ENCODE measurements at regions not wholly inside any gene's neighbourhood (a gene's known extent, or its start where the extent isn't known, plus 50 kb on each side); places are given as distances from the start of the nearest gene placed in this dataset.

DNA sequence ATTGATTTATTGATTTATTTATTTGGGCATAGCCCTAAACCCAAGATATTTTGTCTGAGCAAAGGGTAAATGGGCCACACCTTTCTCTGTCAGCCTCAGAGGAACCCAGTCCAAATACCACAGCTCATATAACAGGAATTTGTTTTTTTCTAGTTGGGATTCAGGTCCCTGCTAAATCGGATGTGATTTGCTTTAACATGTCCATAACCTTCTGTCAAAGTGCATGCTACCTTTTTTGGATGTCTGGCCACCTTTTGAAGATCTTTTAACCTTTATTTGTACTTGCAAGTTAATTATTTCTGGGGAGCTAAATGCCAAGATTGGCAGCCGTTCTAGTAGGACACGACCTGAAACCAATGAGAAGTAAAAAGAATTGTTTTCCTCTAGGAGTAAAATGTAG lies 303.2 kb upstream of the UBE2E3 start:
- Histone ChIP-seq H3K9me3 (no peaks in the 10 kb centered on the region), H3K27me3 (no peaks in the 10 kb centered on the region), H3K4me3 (no peak overlapping the region), H3K4me1 (no peaks in the 10 kb centered on the region), H3K36me3 (no peaks in the 10 kb centered on the region), H3K27ac (no peak overlapping the region)
- DNase-seq, result no peak
- TF ChIP-seq EP300 (IDR thresholded peaks at IDR 0.05) (no peak), POLR2A (IDR thresholded peaks at IDR 0.05) (no peak), CTCF (IDR thresholded peaks at IDR 0.05) (no peak), POLR2AphosphoS5 (IDR thresholded peaks at IDR 0.05) (no peak)
- intact Hi-C loops (cut with DNase I), result no loop called here
- WGBS, 2 donors, result 23 to 56% methylated on average over 3 of the region's 3 CpGs

DNA sequence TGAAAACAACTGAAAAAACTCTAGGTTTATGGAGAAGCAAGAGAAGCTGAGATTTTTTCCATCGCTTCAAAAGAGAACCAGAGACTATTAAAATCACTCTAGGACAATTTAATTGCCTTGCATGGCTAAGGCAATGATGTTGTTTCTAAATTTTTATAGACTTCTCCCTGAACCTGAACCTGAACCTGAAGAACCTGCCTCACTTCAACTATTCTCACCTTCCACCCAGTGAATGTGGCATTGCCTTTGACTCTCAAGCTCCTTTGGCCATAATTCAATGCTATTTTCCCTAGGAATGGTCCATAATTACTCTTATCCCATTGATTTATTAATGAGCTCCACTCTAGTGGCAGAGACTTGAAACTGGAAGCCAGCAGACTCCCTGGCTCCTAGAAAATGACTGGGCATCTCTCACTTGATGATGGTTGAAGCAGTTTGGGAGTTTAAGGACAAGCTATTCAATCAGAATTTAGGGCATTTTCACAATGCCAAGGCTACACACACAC lies 303.8 kb upstream of the UBE2E3 start:
- intact Hi-C loops (cut with DNase I), result no loop called here
- no peak for DNase-seq
- Histone ChIP-seq H3K4me3 (no peak overlapping the region), H3K36me3 (no peaks in the 10 kb centered on the region), H3K9me3 (no peaks in the 10 kb centered on the region), H3K27ac (no peak overlapping the region), H3K4me1 (no peaks in the 10 kb centered on the region), H3K27me3 (no peaks in the 10 kb centered on the region)
- 79 to 93% methylated on average over 1 of the region's 1 CpG for WGBS, 2 donors
- no peak for TF ChIP-seq EP300 (IDR thresholded peaks at IDR 0.05)
- TF ChIP-seq POLR2AphosphoS5 (IDR thresholded peaks at IDR 0.05), result no peak
- TF ChIP-seq CTCF (IDR thresholded peaks at IDR 0.05), result no peak

GRCh38 chr2:180675170-180675569 lies 305.2 kb upstream of the UBE2E3 start:
- 20 to 46% methylated on average over 1 of the region's 1 CpG for WGBS, 2 donors

DNA sequence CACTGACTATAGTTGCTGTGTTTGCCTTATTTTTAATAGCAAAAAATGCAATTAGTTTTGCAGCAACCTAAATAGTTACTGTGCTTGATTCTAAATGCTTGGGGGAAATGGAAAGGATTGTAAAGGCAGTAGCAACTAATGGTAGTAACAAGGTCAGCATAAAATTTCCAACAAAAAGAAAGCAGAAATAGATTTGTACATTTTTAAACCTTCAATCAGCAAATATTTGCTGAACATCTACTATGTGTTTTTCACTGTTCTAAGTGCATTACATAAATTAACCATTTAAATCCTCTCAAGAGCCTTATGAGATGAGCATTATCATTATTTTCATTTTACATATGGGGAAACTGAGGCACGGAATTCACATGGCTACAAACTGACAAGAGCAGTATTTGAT lies 308.0 kb upstream of the UBE2E3 start:
- no peaks in the 10 kb centered on the region for H3K4me1 ChIP-seq
- no peak for TF ChIP-seq POLR2A (IDR thresholded peaks at IDR 0.05)
- no peak for TF ChIP-seq POLR2AphosphoS5 (IDR thresholded peaks at IDR 0.05)
- no peak for TF ChIP-seq CTCF (IDR thresholded peaks at IDR 0.05)
- TF ChIP-seq EP300 (IDR thresholded peaks at IDR 0.05), result no peak
- no peaks in the 10 kb centered on the region for H3K27me3 ChIP-seq
- intact Hi-C loops (cut with DNase I), result no loop called here
- H3K9me3 ChIP-seq, result no peaks in the 10 kb centered on the region
- H3K27ac ChIP-seq, result no peak overlapping the region
- H3K4me3 ChIP-seq, result no peak overlapping the region
- 47 to 70% methylated on average over 1 of the region's 1 CpG for WGBS, 2 donors
- no peaks in the 10 kb centered on the region for H3K36me3 ChIP-seq
- no peak for DNase-seq

More at GRCh38 chr2:180675170-180675569, 305.2 kb upstream of the UBE2E3 start:
- intact Hi-C loops (cut with DNase I), result no loop called here
- H3K36me3 ChIP-seq, result no peaks in the 10 kb centered on the region
- H3K27me3 ChIP-seq, result no peaks in the 10 kb centered on the region
- H3K4me3 ChIP-seq, result no peak overlapping the region
- no peak for TF ChIP-seq POLR2A (IDR thresholded peaks at IDR 0.05)
- H3K27ac ChIP-seq, result no peak overlapping the region
- no peaks in the 10 kb centered on the region for H3K4me1 ChIP-seq
- no peak for DNase-seq
- H3K9me3 ChIP-seq, result no peaks in the 10 kb centered on the region

- TF ChIP-seq POLR2A (IDR thresholded peaks at IDR 0.05) (no peak), EP300 (IDR thresholded peaks at IDR 0.05) (no peak), CTCF (IDR thresholded peaks at IDR 0.05) (no peak), POLR2AphosphoS5 (IDR thresholded peaks at IDR 0.05) (no peak)
- no peaks in the 10 kb centered on the region for H3K27me3 ChIP-seq
- no peak overlapping the region for H3K27ac ChIP-seq
- intact Hi-C loops (cut with DNase I), result no loop called here
- no peak for DNase-seq
- no peaks in the 10 kb centered on the region for H3K9me3 ChIP-seq
- 71 to 80% methylated on average over 4 of the region's 4 CpGs for WGBS, 2 donors
- no peaks in the 10 kb centered on the region for H3K36me3 ChIP-seq
- H3K4me1 ChIP-seq, result no peaks in the 10 kb centered on the region
- H3K4me3 ChIP-seq, result no peak overlapping the region
Observed at GRCh38 chr2:180670302-180671003, 310.0 kb upstream of the UBE2E3 start.

All from sigmoid colon (tissue), 6 donors.